ENCODE measurements at regions not wholly inside any gene's neighbourhood (a gene's known extent, or its start where the extent isn't known, plus 50 kb on each side); places are given as distances from the start of the nearest gene placed in this dataset.

DNA sequence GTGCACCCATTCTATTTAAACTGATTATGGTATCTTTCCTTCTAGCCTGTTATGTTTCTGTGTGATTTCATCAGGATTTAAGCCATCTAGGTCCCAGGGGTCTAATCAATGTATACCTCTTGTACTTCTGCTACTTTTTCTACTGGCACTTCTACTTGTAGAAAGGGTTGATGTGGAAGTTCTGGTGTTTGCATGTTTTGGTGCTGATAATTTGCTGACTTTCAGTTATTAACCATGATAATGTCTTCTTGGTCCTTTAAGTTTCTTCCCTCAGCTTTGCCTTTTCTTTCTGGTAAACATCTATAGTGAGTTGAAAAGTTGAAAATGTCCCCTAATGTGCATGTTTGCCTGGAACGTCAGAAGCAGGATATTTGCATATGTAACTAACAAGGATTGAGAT, 390.6 kb upstream of the MAP3K7 start:
- Histone ChIP-seq H3K4me3 (no peak overlapping the region), H3K9me3 (no peaks in the 10 kb centered on the region), H3K4me2 (no peak overlapping the region), H3K4me1 (no peaks in the 10 kb centered on the region), H3K27me3 (no peaks in the 10 kb centered on the region), H3K36me3 (no peaks in the 10 kb centered on the region), H4K20me1 (no peaks in the 10 kb centered on the region), H3K27ac (no peak overlapping the region), H3K9ac (no peak overlapping the region)
- no peak for TF ChIP-seq Cebpa-rat (IDR thresholded peaks at IDR 0.05)

- H3K27ac ChIP-seq = no peak overlapping the region
- H3K9ac ChIP-seq = no peak overlapping the region
- H3K9me3 ChIP-seq = no peaks in the 10 kb centered on the region
- no peaks in the 10 kb centered on the region for H3K4me1 ChIP-seq
- no peaks in the 10 kb centered on the region for H3K27me3 ChIP-seq
- H3K4me3 ChIP-seq = no peak overlapping the region
- TF ChIP-seq Cebpa-rat (IDR thresholded peaks at IDR 0.05) = no peak
- no peaks in the 10 kb centered on the region for H3K36me3 ChIP-seq
- H4K20me1 ChIP-seq = no peaks in the 10 kb centered on the region
- no peak overlapping the region for H3K4me2 ChIP-seq
Measured at GRCh38 chr6:90976341-90976740, 389.5 kb upstream of the MAP3K7 start.

- Histone ChIP-seq H3K36me3 (no peaks in the 10 kb centered on the region), H3K4me1 (no peaks in the 10 kb centered on the region), H3K4me2 (no peak overlapping the region), H3K9me3 (no peaks in the 10 kb centered on the region), H3K4me3 (no peak overlapping the region), H3K27ac (no peak overlapping the region), H3K9ac (no peak overlapping the region), H4K20me1 (no peaks in the 10 kb centered on the region), H3K27me3 (no peaks in the 10 kb centered on the region)
- TF ChIP-seq Cebpa-rat (IDR thresholded peaks at IDR 0.05) = no peak
Measured at GRCh38 chr6:90975741-90976140, 388.9 kb upstream of the MAP3K7 start.

GRCh38 chr6:90973188-90973587, 386.3 kb upstream of the MAP3K7 start:
- Histone ChIP-seq H3K27ac (no peak overlapping the region), H4K20me1 (no peaks in the 10 kb centered on the region), H3K27me3 (no peaks in the 10 kb centered on the region), H3K4me2 (no peak overlapping the region), H3K4me1 (no peaks in the 10 kb centered on the region), H3K4me3 (no peak overlapping the region), H3K9me3 (no peaks in the 10 kb centered on the region), H3K9ac (no peak overlapping the region), H3K36me3 (no peaks in the 10 kb centered on the region)
- no peak for TF ChIP-seq Cebpa-rat (IDR thresholded peaks at IDR 0.05)

DNA sequence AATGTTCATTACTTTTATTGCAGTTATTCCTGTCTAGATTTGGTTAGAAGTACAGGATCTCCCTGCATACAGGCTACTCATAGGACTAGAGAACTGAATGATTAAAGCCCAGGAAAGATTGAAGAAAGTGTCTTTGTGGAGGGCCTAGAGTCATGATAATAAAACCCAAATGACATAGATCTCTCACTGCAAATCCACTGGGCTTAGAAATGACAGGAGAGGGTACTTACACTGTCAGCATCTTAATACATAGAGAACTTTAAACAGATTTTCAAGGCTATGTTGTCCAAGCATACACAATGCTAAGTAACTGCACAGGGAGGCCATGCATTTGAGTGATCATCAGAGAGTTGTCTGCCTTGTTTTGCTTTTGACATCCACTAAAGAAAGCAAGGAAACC, 383.8 kb upstream of the MAP3K7 start:
- H4K20me1 ChIP-seq = no peaks in the 10 kb centered on the region
- H3K9me3 ChIP-seq = no peaks in the 10 kb centered on the region
- no peaks in the 10 kb centered on the region for H3K36me3 ChIP-seq
- TF ChIP-seq Cebpa-rat (IDR thresholded peaks at IDR 0.05) = no peak
- no peak overlapping the region for H3K4me2 ChIP-seq
- H3K9ac ChIP-seq = no peak overlapping the region
- H3K27me3 ChIP-seq = no peaks in the 10 kb centered on the region
- H3K4me1 ChIP-seq = no peaks in the 10 kb centered on the region
- H3K27ac ChIP-seq = no peak overlapping the region
- H3K4me3 ChIP-seq = no peak overlapping the region

DNA sequence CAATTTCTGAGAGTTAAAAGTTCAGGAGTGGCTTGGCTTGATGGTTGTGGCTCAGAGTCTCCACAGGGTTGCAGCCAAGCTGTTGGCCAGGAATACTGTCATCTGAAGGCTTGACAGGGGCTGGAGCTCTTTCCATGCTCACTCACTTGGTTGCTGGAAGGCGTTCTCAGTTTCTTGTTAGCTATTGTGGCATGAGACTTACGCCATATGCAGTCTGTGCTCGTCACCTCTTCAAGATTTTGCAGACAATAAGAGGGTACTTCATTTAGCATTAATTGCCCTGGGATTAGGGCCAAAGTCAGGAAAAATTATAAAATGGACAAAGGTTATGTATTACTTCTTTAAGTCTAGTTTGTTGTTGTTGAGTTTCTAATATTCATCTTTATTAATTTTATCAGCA, 380.6 kb upstream of the MAP3K7 start:
- Histone ChIP-seq H4K20me1 (no peaks in the 10 kb centered on the region), H3K4me1 (no peaks in the 10 kb centered on the region), H3K27ac (no peak overlapping the region), H3K27me3 (no peaks in the 10 kb centered on the region), H3K9me3 (no peaks in the 10 kb centered on the region), H3K4me2 (no peak overlapping the region), H3K36me3 (no peaks in the 10 kb centered on the region), H3K9ac (no peak overlapping the region), H3K4me3 (no peak overlapping the region)
- TF ChIP-seq Cebpa-rat (IDR thresholded peaks at IDR 0.05) = no peak

DNA sequence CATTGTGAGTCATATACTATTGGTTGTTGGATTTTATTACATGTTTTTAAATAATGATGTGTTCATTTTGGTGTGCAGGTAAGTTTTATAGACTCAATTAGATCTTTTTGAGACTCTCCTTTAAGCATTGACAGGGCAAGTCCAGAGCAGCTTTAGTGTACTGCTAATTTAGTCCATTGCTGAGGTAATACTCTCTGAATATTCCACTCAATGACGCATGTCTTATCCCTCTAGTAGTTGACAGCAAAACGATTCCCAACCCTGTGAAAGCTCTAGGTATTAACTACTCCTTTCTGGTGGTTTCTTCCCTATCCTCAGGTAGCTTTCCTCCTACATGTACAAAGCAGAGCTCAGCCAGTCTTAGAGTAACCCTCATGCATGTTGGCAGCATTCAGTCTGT, 373.5 kb upstream of the MAP3K7 start:
- no peak for TF ChIP-seq Cebpa-rat (IDR thresholded peaks at IDR 0.05)

DNA sequence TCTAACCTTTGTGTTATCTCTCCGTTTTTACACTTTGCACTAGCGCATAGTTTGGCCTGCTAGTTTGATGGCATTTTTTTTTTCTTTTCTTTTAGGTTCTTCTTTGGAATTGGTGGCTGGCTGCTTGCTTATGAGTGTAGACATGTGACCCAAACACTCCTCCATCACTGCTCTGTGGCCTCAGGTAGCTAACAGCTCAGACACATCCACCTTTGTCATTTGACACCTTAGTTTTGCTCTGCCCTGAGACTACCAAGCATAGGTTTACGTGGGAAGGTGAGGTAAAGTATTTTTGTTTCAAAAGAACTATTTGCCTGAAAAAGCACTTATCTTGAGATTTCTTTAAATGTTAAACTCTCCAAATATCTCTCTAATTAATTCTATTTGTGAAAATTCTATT, 368.4 kb upstream of the MAP3K7 start:
- H3K9ac ChIP-seq = no peak overlapping the region
- H3K27ac ChIP-seq = no peak overlapping the region
- no peak overlapping the region for H3K4me2 ChIP-seq
- no peaks in the 10 kb centered on the region for H3K9me3 ChIP-seq
- TF ChIP-seq Cebpa-rat (IDR thresholded peaks at IDR 0.05) = no peak
- no peaks in the 10 kb centered on the region for H3K4me1 ChIP-seq
- no peaks in the 10 kb centered on the region for H3K27me3 ChIP-seq
- no peaks in the 10 kb centered on the region for H4K20me1 ChIP-seq
- H3K4me3 ChIP-seq = no peak overlapping the region
- no peaks in the 10 kb centered on the region for H3K36me3 ChIP-seq

More for the DNA sequence above, 373.5 kb upstream of the MAP3K7 start:
- no peak overlapping the region for H3K4me2 ChIP-seq
- H3K9me3 ChIP-seq = no peaks in the 10 kb centered on the region
- H4K20me1 ChIP-seq = no peaks in the 10 kb centered on the region
- no peaks in the 10 kb centered on the region for H3K27me3 ChIP-seq
- H3K4me3 ChIP-seq = no peak overlapping the region
- H3K27ac ChIP-seq = no peak overlapping the region
- H3K9ac ChIP-seq = no peak overlapping the region
- no peaks in the 10 kb centered on the region for H3K4me1 ChIP-seq
- no peaks in the 10 kb centered on the region for H3K36me3 ChIP-seq

DNA sequence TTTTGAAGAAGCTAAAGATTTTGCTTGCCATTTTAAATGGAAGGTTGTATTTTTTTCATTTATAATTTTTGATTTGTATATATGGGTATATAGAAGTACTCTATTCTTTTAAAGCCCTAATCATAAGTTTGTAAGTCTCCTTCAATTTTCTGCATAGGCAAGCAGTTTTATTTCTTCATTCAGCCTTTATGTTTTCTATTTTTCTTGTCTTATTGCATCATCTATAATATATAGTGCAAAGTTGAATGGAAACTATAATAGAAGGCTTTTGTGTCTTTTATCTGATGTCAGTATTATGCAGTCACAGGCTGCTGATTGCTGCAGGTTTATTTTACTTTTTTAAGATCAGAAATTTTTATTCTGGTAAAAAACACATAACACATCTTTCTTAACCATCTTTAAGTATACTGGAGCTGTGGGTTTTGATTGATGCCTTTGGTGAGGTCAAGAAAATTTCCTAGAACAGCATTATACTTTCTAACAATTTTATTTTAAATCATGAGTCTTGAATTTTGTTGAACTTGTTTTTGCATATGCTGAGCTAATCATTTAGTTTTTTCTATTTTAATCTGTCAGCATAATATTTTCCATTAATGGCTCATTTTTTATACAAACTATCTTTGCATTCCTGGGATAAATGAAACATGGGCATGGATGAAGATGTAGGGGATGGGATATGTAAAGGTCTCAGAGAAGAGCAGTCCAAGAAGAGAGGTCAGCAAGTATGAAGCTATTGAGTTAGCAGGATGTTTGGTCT, 366.7 kb upstream of the MAP3K7 start:
- no peak for TF ChIP-seq Cebpa-rat (IDR thresholded peaks at IDR 0.05)
- H4K20me1 ChIP-seq = no peaks in the 10 kb centered on the region
- no peak overlapping the region for H3K4me2 ChIP-seq
- H3K36me3 ChIP-seq = no peaks in the 10 kb centered on the region
- no peak overlapping the region for H3K27ac ChIP-seq
- H3K9ac ChIP-seq = no peak overlapping the region
- H3K9me3 ChIP-seq = no peaks in the 10 kb centered on the region
- no peaks in the 10 kb centered on the region for H3K4me1 ChIP-seq
- no peaks in the 10 kb centered on the region for H3K27me3 ChIP-seq
- H3K4me3 ChIP-seq = no peak overlapping the region

DNA sequence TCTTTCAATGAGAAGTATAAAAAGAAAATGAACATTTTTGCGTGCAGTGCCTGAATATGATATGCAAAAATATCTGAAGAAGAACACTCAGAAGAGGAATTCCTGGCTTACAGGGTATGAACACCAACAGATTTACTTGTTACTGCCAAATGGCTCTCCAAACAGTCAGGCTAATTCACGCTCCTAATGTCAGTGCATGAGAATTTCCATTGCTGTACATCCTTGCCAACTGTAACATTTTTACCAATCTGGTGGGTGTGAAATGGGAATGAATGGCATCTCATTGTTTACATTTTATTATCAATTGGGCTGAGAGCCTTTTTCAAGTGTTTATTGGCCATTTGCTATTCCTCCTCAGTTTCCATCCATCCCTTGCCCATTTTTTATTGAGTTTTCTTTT, 365.3 kb upstream of the MAP3K7 start:
- Histone ChIP-seq H3K4me2 (no peak overlapping the region), H3K9me3 (no peaks in the 10 kb centered on the region), H4K20me1 (no peaks in the 10 kb centered on the region), H3K4me3 (no peak overlapping the region), H3K27ac (no peak overlapping the region), H3K4me1 (no peaks in the 10 kb centered on the region), H3K36me3 (no peaks in the 10 kb centered on the region), H3K9ac (no peak overlapping the region), H3K27me3 (no peaks in the 10 kb centered on the region)
- TF ChIP-seq Cebpa-rat (IDR thresholded peaks at IDR 0.05) = no peak

- TF ChIP-seq Cebpa-rat (IDR thresholded peaks at IDR 0.05) = no peak
- H3K36me3 ChIP-seq = no peaks in the 10 kb centered on the region
- no peak overlapping the region for H3K4me3 ChIP-seq
- no peaks in the 10 kb centered on the region for H4K20me1 ChIP-seq
- H3K9ac ChIP-seq = no peak overlapping the region
- H3K27ac ChIP-seq = no peak overlapping the region
- H3K27me3 ChIP-seq = no peaks in the 10 kb centered on the region
- H3K4me1 ChIP-seq = no peaks in the 10 kb centered on the region
- no peaks in the 10 kb centered on the region for H3K9me3 ChIP-seq
- H3K4me2 ChIP-seq = no peak overlapping the region
Measured at GRCh38 chr6:90948540-90948939, 361.7 kb upstream of the MAP3K7 start.

Data from BLaER1 (cell line).